Stimulated activated CD8-positive, alpha-beta memory T cell treated with anti-CD3 and anti-CD28 coated beads, Interleukin-7, amount 100 ng/mL, for 48 hours (primary cell): ENCODE measurements at regions not wholly inside any gene's neighbourhood (a gene's known extent, or its start where the extent isn't known, plus 50 kb on each side); places are given as distances from the start of the nearest gene placed in this dataset.
"Not testable (repeated sequence)": the region's sequence is repeated elsewhere in the genome, so short reads cannot be mapped to it uniquely, and the experiment has no call there.

Experiments
- DNase-seq, 2 donors: peaks; one replicate each; pipeline ENCODE4 v3.0.0-alpha.2; 2020; ENCODE audit warnings: low read depth in 1 of 2; ENCODE audit errors: extremely low read depth in 1 of 2

DNA sequence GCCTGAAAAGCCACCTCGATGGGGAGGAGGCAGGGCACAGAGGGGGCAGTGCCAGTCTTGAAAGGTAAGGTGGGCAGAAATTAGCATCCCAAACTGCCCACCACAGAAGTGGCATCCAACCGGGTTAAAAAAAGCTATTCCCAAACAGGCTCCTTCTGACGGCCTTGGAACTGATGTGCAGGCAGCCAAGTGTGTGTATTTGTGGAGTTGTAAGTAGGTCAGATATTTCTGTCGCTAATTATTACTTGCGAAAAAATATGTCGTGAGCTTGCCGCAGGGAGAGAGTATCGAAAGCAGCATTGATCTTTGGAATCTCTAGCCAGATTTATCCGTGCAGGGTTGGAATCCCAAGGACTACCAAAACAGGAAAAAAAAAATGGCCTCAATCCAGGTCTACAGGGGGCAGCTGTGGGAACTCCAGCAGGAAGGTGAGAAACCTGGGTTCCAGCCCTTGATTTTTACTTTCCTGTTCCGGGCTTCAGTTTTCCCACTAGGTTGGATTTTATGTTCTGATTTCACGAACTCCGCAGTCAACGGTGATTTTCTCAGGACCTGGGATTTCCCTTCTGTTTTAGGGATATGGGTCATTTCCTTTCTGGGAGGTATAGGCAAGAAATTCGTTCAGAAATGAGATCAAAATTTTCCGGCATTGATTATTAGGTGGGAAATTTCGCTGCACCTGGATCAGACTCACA, 200.8 kb downstream of the RGS3 start:
- no peak for DNase-seq

DNA sequence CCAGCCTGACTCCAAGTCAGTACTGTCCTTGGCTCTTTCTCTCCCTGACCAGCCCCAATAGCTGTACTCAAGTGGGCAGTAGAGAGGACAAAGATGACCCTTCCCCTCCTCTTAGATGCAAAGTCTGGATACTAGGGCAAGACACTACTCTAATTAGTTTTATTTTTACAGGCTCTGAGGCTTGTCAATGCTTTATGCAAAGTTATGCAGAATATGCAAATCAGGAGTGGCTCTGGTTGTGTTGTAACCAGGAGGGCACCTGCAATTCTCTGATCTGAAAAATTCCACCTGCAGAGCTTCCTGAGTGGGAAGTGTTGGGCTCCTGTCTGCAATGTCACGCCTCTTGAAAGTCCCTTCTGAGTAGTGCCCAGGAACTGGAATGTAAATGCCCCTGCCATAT, 201.5 kb downstream of the RGS3 start:
- no peak for DNase-seq

DNA sequence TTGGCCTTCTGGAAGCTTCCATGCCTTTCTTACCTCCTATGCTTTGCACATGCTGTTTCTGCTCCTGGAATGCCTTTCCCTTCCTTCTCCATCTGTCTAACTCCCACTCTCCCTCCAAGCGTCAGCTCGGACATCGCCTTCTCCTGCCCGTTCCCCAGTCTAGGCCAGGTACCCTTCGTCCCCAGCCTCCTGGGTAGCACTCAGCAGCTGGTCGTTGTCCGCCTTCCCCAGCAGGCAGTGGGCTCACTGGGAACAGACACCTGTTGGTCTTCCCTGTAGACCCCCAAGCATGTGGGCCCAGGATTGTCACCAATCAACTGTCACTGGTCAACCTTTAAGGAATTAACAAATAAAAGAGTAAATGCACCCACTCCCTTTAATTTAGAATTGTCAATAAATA, 202.2 kb downstream of the RGS3 start:
- DNase-seq, result no peak

DNA sequence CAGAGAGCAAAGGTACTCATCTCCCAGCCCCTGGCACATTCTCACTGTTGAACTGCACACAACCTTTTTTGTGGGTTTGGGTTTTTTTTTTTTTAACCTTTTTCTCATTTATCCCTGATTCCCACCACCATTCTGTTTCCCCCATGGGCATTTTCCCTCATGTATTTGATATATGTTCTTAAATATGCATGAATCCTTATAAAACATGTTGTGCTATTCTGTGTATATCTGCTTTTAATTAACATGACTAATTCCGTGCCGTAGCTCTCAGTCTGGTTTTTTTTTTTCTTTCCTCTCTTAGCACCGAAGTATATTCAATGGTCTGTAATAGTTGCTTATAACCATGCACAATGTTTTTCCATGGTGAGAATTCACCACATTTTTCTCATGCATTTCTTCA, 204.5 kb downstream of the RGS3 start:
- no peak for DNase-seq

DNA sequence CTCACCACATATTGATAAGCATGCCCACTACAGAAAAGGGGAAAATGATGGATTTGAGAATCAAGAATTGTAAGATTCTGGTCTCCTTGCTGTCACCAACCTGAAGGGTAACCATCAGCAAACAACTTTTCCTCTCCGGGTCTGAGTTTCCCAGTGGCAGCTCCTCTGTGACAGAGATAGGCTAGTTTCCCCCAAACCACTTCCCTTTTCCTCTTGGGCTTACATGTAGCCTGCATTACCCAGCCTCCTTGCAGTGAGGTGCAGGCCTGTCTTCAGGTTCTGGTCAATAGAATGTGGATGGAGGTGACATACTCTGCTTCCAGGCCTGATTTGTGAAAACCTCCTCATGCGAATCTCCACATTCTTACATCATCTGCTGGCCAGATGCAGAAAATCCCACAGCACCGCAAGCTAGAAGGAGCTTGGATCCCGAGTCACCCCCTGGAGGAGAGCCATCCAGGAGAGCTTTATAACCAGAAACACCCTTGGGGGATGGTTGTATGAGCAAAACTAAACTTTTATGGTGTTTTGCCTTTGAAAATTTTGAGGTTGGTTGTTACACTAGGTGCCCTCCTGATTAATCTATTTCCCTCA, 206.1 kb downstream of the RGS3 start:
- no peak for DNase-seq

DNA sequence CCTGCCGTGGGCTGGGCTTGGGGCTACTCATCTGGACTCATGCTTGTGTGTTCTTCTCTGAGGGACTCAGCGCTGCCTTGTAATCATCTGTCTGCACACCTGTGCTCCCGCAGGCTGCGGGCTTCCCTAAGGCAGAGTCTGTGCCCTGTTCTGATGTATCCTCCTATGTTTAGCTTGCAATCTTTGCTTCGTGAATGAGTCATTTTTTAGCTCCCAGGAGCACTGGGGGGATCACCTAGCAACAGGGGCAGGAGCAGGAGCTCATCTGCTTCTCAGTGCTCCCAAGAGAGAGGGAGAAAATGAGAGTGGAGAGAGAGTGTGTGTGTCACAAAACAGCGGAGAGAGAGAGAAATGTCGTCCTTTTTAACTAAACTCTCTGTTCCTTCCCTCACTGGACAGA, 202.4 kb upstream of the ZNF618 start:
- no peak for DNase-seq

DNA sequence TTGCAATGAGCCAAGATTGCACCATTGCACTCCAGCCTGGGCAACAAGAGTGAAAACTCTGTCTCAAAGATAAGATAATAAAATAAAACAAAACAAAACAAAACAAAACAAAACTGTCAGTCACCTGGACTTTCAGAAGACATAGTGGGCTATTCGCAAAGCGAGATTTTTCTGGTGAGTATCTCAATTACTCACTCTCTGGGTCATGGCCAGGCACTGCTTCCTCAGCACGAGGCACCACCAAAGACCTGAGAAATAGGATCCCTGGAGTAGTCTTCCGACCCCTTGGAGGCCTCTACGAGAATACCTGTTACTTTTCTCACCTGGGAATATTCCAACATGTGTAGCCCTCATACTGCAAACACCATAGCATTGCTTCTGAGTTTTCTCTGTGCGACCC, 201.7 kb upstream of the ZNF618 start:
- DNase-seq, result no peak

DNA sequence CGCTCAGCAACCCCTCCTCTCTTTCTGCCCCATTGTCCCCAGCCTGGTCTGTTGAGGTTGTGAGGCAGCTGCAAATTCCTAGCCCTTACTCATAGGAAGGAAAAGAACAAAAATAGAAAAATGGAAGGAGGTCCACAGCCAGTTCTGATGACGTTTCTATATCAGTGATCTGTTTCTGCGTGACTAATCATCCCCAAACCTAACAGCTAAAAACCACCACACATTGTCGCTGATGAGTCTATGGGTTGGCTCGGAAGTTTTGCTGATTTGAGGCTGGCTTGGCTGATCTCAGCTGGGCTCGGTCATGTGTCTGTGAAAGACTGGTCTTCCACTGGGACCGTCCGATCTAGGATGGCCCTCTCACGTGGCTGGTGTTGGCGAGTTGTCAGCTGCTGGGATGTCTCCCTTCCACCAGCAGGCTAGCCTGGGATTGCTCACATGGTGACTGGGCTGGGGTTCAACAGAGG, 200.6 kb upstream of the ZNF618 start:
- no peak for DNase-seq

DNA sequence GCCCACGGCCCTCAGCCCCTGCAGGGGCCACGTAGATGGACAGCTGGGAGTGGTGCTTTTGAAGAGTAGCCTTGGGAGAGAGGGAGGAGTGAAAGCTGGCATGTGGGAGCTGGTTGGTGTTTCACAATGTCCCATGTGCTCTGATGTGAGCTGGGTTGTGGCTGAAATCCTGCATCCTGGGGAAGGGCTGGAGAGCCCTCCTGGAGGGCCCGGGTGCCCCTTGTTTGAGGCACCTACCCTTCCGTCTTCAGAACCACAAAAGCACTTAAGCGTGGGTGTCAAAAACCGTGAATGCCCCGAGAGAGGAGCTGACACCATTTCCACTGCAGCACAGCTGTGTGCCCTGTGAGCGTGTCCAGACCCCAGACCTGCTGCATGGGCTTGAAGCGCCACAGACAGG, 199.1 kb upstream of the ZNF618 start:
- DNase-seq, result no peak

DNA sequence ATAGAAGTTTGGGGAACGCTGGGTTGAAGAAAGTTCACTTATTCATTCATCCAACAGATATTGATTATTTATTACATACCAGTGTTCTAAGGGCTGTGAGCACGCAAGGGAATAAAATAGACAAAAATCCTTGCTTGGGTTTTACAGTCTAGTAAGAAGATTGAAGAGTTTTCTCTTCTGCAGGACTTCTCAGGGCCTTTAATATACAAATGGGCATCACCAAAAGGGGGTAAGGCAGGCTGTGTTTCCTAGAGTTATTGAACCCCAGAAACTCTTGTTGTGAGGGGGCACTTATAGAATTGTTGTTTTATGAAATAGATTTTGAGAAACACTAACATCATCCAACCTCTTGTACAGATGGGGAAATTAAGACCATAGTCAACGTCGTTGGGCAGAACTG, 198.5 kb upstream of the ZNF618 start:
- no peak for DNase-seq

DNA sequence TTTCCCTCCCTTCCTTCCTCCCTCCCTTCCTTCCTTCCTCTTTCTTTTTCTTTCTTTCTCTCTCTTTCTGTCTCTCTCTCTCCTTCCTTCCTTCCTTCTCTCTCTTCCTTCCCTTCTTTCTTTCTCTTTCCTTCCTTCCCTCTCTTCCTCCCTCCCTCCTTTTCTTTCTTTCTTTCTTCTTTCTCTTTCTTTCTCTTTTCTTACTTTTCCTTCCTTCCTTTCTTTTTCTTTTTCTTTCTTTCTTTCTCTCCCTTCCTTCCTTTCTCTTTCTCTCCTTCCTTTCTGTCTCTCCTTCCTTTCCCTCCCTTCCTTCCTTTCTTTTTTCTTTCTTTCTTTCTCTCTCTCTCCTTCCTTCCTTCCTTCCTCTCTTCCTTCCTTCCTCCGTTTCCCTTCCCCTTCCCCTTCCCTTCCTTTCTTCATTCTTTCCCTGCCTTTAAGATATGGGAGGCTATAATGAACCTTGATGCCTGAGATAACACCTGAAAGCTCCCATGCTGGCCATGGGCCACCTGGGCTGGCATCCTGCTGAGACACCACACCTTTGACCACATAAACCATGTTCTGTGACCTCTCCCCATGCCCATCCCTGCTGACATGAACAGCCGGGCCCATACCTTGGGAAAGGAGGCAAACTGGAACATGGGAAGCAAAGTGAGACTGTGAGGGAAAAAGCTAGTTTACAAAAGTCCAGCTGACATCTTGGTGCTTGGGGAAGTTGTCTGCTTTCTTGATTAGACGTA, 197.8 kb upstream of the ZNF618 start:
- DNase-seq, result no peak

DNA sequence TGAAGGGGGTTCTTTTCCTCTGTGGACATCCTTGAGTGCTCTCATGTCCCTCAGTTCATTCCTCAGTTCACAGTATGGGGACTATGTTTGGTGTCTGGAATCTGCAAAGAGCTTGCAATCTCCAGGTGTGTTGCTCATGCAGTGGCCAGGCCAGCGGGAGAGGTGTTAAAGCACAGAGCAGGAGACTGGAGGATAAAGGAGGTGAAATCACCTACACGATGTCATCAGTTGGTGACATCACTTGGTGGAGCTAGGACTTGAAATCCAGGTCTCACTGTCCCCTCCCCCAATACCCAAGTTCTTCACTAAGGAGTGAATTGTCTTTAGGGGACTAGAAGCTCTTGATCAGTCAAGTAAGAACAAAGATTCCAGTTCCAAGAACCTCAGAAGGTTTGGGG, 197.3 kb upstream of the ZNF618 start:
- no peak for DNase-seq

DNA sequence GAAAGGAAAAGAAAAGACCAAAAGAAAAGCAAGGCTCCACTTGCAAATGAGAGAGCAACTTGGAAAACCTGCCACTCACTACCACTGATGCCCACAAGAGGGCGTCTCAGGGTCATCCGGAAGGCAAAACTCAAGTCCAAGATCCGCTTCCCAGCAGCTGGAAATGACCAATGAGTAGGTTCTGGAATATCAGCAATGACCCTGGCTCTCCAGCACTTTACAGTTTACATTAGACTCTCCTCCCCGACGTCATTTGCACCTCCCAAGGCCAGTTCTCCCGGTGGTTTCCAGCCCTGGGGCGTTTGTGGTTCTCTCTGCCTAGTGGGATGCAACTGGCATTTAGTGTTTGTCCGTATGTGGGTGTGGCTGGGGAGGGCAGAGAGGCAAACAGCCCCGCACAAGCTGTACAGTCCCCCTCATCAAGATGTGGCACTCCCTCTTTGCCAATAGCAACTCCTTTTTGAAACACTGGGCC, 193.8 kb upstream of the ZNF618 start:
- DNase-seq, result no peak

DNA sequence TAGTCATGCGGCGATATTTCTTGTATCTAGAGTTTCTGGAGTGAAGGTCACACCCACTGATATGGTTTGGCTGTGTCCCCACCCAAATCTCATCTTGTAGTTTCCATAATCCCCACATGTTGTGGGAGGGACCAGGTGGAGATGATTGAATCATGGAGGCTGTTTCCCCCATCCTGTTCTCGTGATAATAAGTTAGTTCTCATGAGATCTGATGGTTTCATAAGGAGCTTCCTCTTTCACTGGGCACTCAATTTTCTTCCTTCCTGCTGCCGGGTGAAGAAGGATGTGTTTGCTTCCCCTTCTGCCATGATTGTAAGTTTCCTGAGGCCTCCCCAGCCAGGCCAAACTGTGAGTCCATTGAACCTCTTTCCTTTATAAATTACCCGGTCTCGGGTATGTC, 190.5 kb upstream of the ZNF618 start:
- DNase-seq, result not testable (repeated sequence)

DNA sequence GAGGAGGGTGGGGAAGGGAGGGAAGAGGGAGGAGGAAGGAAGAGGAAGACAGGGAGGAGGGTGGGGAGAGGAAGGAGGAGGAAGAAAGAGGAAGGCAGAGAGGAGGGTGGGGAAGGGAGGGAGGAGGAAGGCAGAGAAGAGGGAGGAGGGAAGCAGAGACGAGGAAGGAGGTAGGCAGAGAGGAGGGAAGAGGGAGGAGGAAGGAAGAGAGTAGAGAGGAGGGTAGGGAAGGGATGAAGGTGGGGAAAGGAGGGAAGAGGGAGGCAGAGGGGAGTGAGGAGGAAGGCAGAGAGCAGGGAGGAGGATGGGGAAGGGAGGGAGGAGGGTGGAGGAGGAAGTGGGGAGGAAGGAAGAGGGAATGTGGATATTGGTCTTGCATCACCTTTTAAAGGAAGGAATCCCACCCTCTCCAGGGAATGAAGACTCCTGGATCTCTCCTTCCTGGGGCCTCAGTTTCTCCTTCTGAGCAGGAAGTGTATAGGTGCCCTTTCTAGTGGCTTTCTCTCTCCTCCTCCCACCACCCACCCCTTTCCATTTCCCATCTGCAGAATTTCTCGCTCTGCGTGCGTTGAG, 188.9 kb upstream of the ZNF618 start:
- DNase-seq, result no peak

DNA sequence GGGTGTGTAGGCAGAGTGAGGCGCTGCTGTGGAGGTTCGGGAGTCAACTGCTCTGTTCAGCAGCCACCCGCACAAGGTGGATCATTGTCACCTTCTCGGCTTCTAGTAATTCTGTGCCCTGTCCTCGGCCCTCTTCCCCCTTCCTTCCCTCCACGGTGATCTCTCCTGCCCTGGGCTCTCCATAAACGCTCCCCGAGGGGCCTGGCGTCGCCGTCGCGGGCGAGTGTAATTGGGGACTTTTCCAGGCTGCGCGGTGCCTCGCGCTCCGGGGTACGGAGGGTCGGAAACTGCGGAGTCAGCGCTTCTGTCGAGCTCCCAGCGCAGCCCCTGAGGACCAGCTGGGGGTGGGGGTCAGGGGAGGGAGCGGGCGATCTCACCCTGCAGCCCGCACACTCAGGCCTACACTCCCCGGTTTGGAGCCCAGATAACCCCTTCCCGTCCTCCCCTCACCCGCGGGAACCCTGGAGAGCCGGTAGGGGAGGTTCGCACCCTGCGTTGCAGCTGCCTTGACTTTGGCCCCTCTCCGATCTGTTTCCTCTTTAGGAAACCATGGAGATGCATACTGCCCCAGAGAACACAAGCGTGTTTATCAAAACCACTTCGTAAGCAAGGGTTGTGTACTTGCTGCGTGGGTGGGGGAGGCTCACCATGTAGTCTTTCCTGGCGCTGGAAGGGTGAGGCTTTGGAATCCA, 188.3 kb upstream of the ZNF618 start:
- DNase-seq, result no peak

DNA sequence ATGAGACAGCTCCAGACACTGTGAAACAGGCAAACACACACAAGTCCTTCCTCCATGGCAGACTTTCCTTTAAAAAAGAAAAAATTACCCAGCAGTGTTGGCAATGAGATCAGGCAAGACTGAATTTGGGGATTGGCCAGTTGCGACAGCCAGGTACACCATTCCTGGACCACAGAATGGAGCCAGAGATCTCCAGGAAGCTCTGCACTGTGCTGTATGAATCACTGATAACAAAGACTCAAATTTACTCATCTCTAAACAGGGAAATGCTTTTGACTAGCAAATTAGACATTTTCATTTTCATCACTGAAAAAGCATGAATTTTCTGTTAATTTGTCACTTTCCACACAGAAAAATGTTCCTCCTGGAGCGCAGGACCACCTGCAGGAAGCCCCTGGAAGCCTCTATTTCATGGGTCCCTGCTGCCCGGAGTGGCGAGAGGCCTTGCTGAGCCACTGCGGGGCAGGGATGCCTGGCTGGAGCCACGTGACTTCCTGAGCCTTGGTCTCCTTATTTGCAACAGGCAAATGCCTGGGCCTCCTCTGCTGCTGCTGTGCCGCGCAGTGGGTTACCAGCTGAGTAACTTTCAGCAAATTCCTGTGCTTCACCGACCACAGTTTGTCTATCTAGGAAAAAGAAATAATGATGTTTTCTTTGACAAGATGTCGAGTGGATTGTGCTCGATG, 185.9 kb upstream of the ZNF618 start:
- no peak for DNase-seq

DNA sequence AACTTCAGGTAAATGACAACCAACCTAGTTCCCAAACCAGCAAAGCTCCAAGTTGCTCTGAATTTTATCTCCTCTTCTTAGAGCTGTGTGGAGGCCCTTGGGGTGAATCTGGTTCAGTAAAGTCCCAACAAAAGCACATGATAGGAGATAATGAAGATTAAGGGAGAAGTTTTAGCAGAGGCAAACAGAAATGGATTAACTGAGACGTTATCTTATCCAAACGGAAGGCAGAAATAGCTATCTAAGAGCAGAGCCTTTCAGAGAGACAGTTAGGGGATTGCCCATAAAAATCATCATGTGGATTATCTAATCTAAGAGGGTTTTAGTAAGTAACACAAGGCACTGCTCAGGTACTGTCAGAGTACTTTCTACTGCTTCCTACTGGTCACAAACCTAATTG, 183.9 kb upstream of the ZNF618 start:
- DNase-seq, result no peak

DNA sequence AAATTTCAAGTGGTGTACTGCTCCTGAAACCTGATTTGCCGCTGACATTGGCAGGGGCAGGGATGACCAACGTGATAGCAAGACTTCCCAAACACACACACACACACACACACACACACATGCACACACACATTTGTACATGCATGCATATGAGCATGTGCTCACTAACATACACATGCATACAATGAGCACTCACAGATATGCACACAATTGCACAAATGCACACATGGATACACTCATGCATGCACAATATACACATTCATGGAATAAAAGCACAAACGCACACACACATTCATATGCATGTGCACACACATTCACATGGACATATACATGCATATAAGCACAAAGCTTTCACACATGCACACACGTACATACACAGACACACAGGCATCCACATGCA, 181.2 kb upstream of the ZNF618 start:
- DNase-seq, result no peak

DNA sequence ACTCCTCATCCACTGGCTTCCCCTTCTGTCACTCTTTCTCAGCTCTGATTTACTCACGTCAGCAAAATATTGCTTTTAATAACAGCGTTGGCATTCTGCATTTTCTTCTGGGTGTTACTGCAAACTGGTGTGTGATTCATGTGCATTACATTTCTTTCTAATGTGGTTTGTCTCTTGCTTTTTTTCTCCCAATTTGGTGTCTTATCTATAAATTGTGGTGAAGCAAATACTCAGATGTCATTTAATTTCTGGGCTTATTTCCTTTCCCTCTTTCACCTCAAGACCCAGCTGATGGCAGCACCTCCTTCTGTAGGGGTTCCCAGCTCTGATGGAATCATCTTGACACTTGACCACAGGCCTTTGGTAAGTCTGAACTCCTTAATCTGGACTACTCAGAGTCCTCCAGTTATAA, 180.7 kb upstream of the ZNF618 start:
- DNase-seq, result no peak

DNA sequence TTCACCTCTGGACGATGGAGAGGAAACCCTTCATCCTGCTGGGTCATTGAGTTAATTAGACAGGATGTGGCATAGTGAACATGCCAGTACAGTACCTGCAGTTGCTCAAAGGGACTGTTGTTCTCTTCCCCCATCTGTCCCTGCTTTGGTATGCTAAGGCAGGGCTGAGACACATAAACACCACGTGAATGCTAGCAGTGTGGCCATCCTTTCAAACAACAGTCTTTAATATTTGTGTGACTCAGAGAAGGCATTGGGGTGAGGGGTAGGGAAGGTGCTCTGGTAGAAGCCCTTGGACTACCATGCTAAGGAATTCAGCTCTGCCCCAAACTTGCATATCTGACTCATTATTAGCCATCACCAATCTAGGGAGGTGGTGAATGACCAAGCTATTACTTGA, 180.2 kb upstream of the ZNF618 start:
- no peak for DNase-seq
